Activated CD4-positive, alpha-beta T cell treated with anti-CD3 and anti-CD28 coated beads for 36 hours (primary cell): ENCODE measurements at regions not wholly inside any gene's neighbourhood (a gene's known extent, or its start where the extent isn't known, plus 50 kb on each side); places are given as distances from the start of the nearest gene placed in this dataset.
"Not testable (repeated sequence)": the region's sequence is repeated elsewhere in the genome, so short reads cannot be mapped to it uniquely, and the experiment has no call there.

Experiments used
- ATAC-seq: fragments of 200-7000 bp; cut with Tn5 transposase; one replicate; pipeline ENCODE4 v1.10.0; 2021; ENCODE audit warnings: mild to moderate bottlenecking, moderate library complexity
- CTCF ChIA-PET: fragments of 350-600 bp; sonication (Branson Sonifier 250); formaldehyde crosslinking; loops from one replicate; lab custom pipeline; 2021; ENCODE audit warnings: antibody characterized with exemption; lab: Charles Lee
- POLR2A ChIA-PET: fragments of 350-600 bp; sonication (Branson Sonifier 250); formaldehyde crosslinking; loops from one replicate; lab custom pipeline; 2021; ENCODE audit warnings: antibody characterized with exemption, inconsistent platforms; lab: Charles Lee
- DNase-seq: peaks from one replicate; pipeline ENCODE4 v3.0.0-alpha.2; 2020
- H3K27ac Mint-ChIP-seq: one replicate; pipeline ENCODE4 v1.8.0; 2021; ENCODE audit warnings: mixed read lengths
- H3K27me3 Mint-ChIP-seq: one replicate; pipeline ENCODE4 v1.8.0; 2021; ENCODE audit warnings: mixed read lengths
- H3K36me3 Mint-ChIP-seq: one replicate; pipeline ENCODE4 v1.8.0; 2021; ENCODE audit warnings: low read depth, mixed read lengths
- H3K4me1 Mint-ChIP-seq: one replicate; pipeline ENCODE4 v1.8.0; 2021; ENCODE audit warnings: mixed read lengths
- H3K4me3 Mint-ChIP-seq: one replicate; pipeline ENCODE4 v1.8.0; 2021; ENCODE audit warnings: mild to moderate bottlenecking, moderate library complexity, mixed read lengths
- H3K9me3 Mint-ChIP-seq: one replicate; pipeline ENCODE4 v1.8.0; 2021; ENCODE audit warnings: low read depth, mixed read lengths
- intact Hi-C, 2 experiments: fragments of 100-400 bp; cut with DNase I in 1 of 2; cut with micrococcal nuclease in 1 of 2; formaldehyde crosslinking; loops; one replicate each; pipeline versions ENCODE4 v1.14.2 to v1.15.1; 2022 to 2024; cut with DNase I, micrococcal nuclease

GRCh38 chr10:123394382-123394781 lies 240.2 kb downstream of the BUB3 start:
- no peaks in the 10 kb centered on the region for H3K4me1 Mint-ChIP-seq
- no peak overlapping the region for H3K27ac Mint-ChIP-seq
- peaks cover 2% of the 10 kb centered on the region for H3K36me3 Mint-ChIP-seq
- no peak for ATAC-seq
- H3K9me3 Mint-ChIP-seq: peaks cover 4% of the 10 kb centered on the region
- no peak for DNase-seq
- CTCF ChIA-PET: no interaction called here
- no peak overlapping the region for H3K4me3 Mint-ChIP-seq
- no peaks in the 10 kb centered on the region for H3K27me3 Mint-ChIP-seq
- POLR2A ChIA-PET: no interaction called here
- intact Hi-C loops: no loop called here

DNA sequence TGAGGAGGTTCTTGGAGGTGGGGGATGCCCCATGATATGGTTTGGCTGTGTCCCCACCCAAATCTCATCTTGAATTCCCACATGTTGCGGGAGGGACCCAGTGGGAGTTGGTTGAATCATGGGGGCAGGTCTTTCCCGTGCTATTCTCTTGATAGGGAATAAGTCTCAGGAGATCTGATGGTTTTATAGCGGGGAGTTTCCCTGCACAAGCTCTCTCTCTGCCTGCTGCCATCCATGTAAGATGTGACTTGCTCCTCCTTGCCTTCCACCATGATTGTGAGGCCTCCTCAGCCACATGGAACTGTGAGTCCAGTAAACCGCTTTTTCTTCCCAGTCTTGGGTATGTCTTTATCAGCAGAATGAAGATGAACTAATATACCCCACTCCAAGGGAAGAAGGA lies 241.0 kb downstream of the BUB3 start:
- ATAC-seq, H3K4me1 Mint-ChIP-seq, POLR2A ChIA-PET, intact Hi-C loops, H3K4me3 Mint-ChIP-seq, H3K27me3 Mint-ChIP-seq, H3K36me3 Mint-ChIP-seq, CTCF ChIA-PET, H3K9me3 Mint-ChIP-seq, DNase-seq, H3K27ac Mint-ChIP-seq: not testable (repeated sequence)

GRCh38 chr10:123395906-123396305 lies 241.7 kb downstream of the BUB3 start:
- intact Hi-C loops: no loop called here
- no peak for DNase-seq
- ChIA-PET POLR2A (no interaction called here), CTCF (interaction anchor here (0.6 kb wide), 1 partner anchor 326 kb away, joined by 3 read pairs; no protein-coding TSS in a partner anchor)
- Mint-ChIP-seq H3K9me3 (peaks cover 4% of the 10 kb centered on the region), H3K27me3 (no peaks in the 10 kb centered on the region), H3K27ac (no peak overlapping the region), H3K4me1 (no peaks in the 10 kb centered on the region), H3K4me3 (no peak overlapping the region), H3K36me3 (peaks cover 2% of the 10 kb centered on the region)
- no peak for ATAC-seq

DNA sequence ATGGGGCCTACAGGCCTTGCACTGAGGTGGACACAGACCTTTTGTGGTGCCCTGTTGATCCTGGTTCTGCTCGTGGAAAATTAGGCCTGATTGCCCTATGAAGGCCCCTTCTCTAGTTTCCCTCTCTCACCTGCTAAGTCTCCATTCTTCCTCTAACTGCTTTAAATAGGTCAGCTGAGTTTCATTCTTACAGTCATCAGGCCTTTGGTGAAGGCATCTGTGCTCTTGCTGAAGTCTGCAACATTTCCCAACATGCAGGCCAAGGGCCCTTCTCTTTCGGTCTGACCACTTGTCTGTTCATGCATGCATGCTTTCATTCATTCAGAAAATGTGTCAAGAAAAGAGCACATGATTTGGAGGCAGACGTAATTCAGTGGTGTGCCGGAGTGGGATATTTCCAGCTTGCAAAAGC lies 244.0 kb downstream of the BUB3 start:
- intact Hi-C loops: no loop called here
- DNase-seq: no peak
- ATAC-seq: no peak

DNA sequence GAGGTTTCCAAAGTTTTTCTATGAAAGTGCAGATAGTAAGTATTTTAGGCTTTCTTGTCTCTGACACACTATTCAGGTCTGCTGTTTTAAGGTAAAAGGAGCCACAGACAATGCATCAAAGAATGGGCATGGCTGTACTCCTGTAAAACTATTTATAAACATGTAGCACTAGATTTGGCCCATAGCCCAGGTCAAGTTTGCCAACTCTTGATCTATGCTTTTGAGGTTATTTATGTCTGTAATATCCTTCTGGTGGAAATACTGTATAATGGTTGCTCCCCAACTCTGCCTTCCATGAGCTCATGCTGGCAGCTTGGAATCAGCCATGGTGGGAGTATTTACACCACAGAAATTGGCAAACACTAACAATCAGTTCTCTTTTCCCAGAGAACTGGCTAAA lies 244.6 kb downstream of the BUB3 start:
- CTCF ChIA-PET: interaction anchor here (0.6 kb wide), 1 partner anchor 991 kb away, joined by 3 read pairs; no protein-coding TSS in a partner anchor
- Mint-ChIP-seq H3K27me3 (no peaks in the 10 kb centered on the region), H3K27ac (no peak overlapping the region), H3K36me3 (peaks cover 2% of the 10 kb centered on the region), H3K4me3 (no peak overlapping the region), H3K4me1 (no peaks in the 10 kb centered on the region), H3K9me3 (peaks cover 4% of the 10 kb centered on the region)
- POLR2A ChIA-PET: no interaction called here
- ATAC-seq (no peak), DNase-seq (no peak)
- intact Hi-C loops: no loop called here

More for the DNA sequence above, 244.0 kb downstream of the BUB3 start:
- Mint-ChIP-seq H3K4me3 (no peak overlapping the region), H3K36me3 (peaks cover 2% of the 10 kb centered on the region), H3K4me1 (no peaks in the 10 kb centered on the region), H3K9me3 (peaks cover 4% of the 10 kb centered on the region), H3K27me3 (no peaks in the 10 kb centered on the region), H3K27ac (no peak overlapping the region)
- ChIA-PET CTCF (no interaction called here), POLR2A (no interaction called here)

DNA sequence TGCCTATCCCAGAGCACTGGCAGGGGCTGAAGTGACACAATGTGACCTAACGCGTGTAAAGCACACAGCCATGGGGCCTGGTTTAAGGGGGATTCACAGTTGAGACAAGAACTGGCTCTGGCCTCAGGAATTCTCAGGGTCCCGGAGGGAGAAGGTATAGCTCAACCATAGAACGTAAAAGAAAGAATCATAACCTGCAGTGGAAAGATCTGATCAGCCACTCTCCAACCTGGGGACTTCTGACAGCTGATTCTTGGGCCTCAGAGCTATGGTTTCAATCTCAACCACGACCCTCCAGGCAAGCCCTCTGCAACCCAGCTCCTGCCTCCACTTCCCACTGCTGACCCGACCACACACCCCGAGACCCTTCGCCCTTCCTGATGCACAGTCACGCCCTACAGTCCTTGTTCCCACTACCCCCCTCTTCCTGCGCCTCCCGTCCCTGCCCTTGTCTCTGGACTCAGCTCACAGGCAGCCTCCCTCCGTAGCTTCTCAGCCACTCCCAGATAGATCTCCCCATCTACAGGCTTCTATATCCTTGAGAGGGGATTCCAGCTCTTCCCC lies 245.2 kb downstream of the BUB3 start:
- Mint-ChIP-seq H3K4me3 (no peak overlapping the region), H3K4me1 (no peaks in the 10 kb centered on the region), H3K27me3 (no peaks in the 10 kb centered on the region), H3K9me3 (peaks cover 5% of the 10 kb centered on the region), H3K36me3 (peaks cover 2% of the 10 kb centered on the region), H3K27ac (no peak overlapping the region)
- DNase-seq (no peak), ATAC-seq (no peak)
- ChIA-PET POLR2A (no interaction called here), CTCF (interaction anchor here (0.6 kb wide), 1 partner anchor 991 kb away, joined by 3 read pairs; no protein-coding TSS in a partner anchor)
- intact Hi-C loops: no loop called here

GRCh38 chr10:123402021-123402420 lies 247.8 kb downstream of the BUB3 start:
- no peak overlapping the region for H3K4me3 Mint-ChIP-seq
- intact Hi-C loops: no loop called here
- ChIA-PET POLR2A (no interaction called here), CTCF (interaction anchor here (1.2 to 1.6 kb wide), 2 partner anchors 8 to 16 kb away, joined by 3 to 4 read pairs; no protein-coding TSS in a partner anchor)
- H3K9me3 Mint-ChIP-seq: peaks cover 6% of the 10 kb centered on the region
- H3K27me3 Mint-ChIP-seq: no peaks in the 10 kb centered on the region
- H3K36me3 Mint-ChIP-seq: peaks cover 3% of the 10 kb centered on the region
- no peak overlapping the region for H3K27ac Mint-ChIP-seq
- DNase-seq (no peak), ATAC-seq (no peak)
- H3K4me1 Mint-ChIP-seq: no peaks in the 10 kb centered on the region

DNA sequence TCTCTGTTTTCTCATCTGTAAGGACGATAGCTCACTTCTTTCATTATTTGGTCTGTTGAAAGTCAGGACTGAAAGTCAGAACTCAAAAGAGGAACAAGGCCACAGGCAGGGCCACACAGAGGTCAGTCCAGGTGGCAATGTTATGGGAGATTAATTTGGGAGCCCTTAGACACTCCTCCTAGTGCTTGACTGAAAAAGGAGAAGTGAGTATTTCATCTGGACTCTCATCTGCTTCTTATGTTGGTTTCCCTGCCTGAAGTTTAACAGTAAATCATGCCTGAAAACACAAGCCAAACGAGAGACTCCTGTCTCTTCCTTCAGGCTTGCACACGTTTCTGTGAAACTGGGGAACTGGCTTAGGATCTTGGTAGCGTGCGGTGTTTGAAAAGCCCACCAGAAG lies 248.5 kb downstream of the BUB3 start:
- intact Hi-C loops: no loop called here
- Mint-ChIP-seq H3K27me3 (no peaks in the 10 kb centered on the region), H3K4me3 (no peak overlapping the region), H3K36me3 (peaks cover 3% of the 10 kb centered on the region), H3K9me3 (peaks cover 6% of the 10 kb centered on the region), H3K27ac (no peak overlapping the region), H3K4me1 (no peaks in the 10 kb centered on the region)
- ATAC-seq (no peak), DNase-seq (no peak)
- POLR2A ChIA-PET: no interaction called here
- CTCF ChIA-PET: no interaction called here

GRCh38 chr10:123404357-123404756 lies 250.2 kb downstream of the BUB3 start:
- ATAC-seq (no peak), DNase-seq (no peak)
- Mint-ChIP-seq H3K27me3 (no peaks in the 10 kb centered on the region), H3K4me3 (no peak overlapping the region), H3K9me3 (peaks cover 6% of the 10 kb centered on the region), H3K4me1 (no peaks in the 10 kb centered on the region), H3K36me3 (peaks cover 3% of the 10 kb centered on the region), H3K27ac (no peak overlapping the region)
- ChIA-PET POLR2A (no interaction called here), CTCF (no interaction called here)
- intact Hi-C loops: no loop called here

- ChIA-PET CTCF (no interaction called here), POLR2A (no interaction called here)
- intact Hi-C loops: no loop called here
- no peak for ATAC-seq
- peaks cover 2% of the 10 kb centered on the region for H3K27me3 Mint-ChIP-seq
- peaks cover 6% of the 10 kb centered on the region for H3K9me3 Mint-ChIP-seq
- H3K4me1 Mint-ChIP-seq: no peaks in the 10 kb centered on the region
- DNase-seq: no peak
- H3K36me3 Mint-ChIP-seq: peaks cover 3% of the 10 kb centered on the region
- H3K27ac Mint-ChIP-seq: no peak overlapping the region
- no peak overlapping the region for H3K4me3 Mint-ChIP-seq
Observed at GRCh38 chr10:123408660-123409059, 254.5 kb downstream of the BUB3 start.

GRCh38 chr10:123409426-123409825 lies 255.2 kb downstream of the BUB3 start:
- Mint-ChIP-seq H3K27me3 (peaks cover 2% of the 10 kb centered on the region), H3K36me3 (peaks cover 3% of the 10 kb centered on the region), H3K4me3 (no peak overlapping the region), H3K27ac (no peak overlapping the region), H3K4me1 (no peaks in the 10 kb centered on the region), H3K9me3 (peaks cover 3% of the 10 kb centered on the region)
- POLR2A ChIA-PET: no interaction called here
- no peak for ATAC-seq
- CTCF ChIA-PET: interaction anchor here (0.7 to 1.1 kb wide), 2 partner anchors 8 to 27 kb away, joined by 3 to 4 read pairs; no protein-coding TSS in a partner anchor
- DNase-seq: no peak
- intact Hi-C loops: no loop called here

GRCh38 chr10:123409884-123410283 lies 255.7 kb downstream of the BUB3 start:
- intact Hi-C loops: no loop called here
- Mint-ChIP-seq H3K4me3 (no peak overlapping the region), H3K36me3 (no peaks in the 10 kb centered on the region), H3K4me1 (no peaks in the 10 kb centered on the region), H3K27me3 (peaks cover 2% of the 10 kb centered on the region), H3K9me3 (no peaks in the 10 kb centered on the region), H3K27ac (no peak overlapping the region)
- POLR2A ChIA-PET: no interaction called here
- ATAC-seq (no peak), DNase-seq (no peak)
- CTCF ChIA-PET: interaction anchor here (1.1 kb wide), 1 partner anchor 8 kb away, joined by 4 read pairs; no protein-coding TSS in a partner anchor
